Vagina (tissue), 2 donors: ENCODE measurements at regions not wholly inside any gene's neighbourhood (a gene's known extent, or its start where the extent isn't known, plus 50 kb on each side); places are given as distances from the start of the nearest gene placed in this dataset.

Source experiments
- DNase-seq, 2 donors: peaks; one replicate each; pipeline ENCODE4 v3.0.0-alpha.2; 2017; ENCODE audit errors: extremely low spot score in 2 of 2
- H3K27ac ChIP-seq: fragments of 200-600 bp; sonication (generic); one replicate; pipeline ENCODE4 v1.5.1; 2019
- H3K27me3 ChIP-seq: fragments of 200-600 bp; sonication (generic); one replicate; pipeline ENCODE4 v1.5.1; 2019
- H3K36me3 ChIP-seq, 2 donors: fragments of 200-600 bp; sonication (generic); one replicate each; pipeline ENCODE4 v1.5.1; 2017 to 2019
- H3K4me1 ChIP-seq: fragments of 200-600 bp; sonication (generic); one replicate; pipeline ENCODE4 v1.5.1; 2019
- H3K4me3 ChIP-seq, 2 donors: fragments of 200-600 bp; sonication (generic); 1 replicate in 1 of 2; 2 replicates in 1 of 2; pipeline ENCODE4 v1.5.1; 2016 to 2019
- H3K9me3 ChIP-seq: fragments of 200-600 bp; sonication (generic); one replicate; pipeline ENCODE4 v1.5.1; 2019
- POLR2A ChIP-seq, 2 donors: fragments of 450-650 bp; IDR thresholded peaks; one replicate each; pipeline ENCODE4 v1.6.1; 2017; ENCODE audit warnings: antibody characterized with exemption in 2 of 2, mild to moderate bottlenecking in 2 of 2, moderate library complexity in 2 of 2
- POLR2AphosphoS5 ChIP-seq, 2 donors: sonication (generic); formaldehyde crosslinking; IDR thresholded peaks; one replicate each; pipeline ENCODE4 v1.9.0; 2017; ENCODE audit warnings: antibody characterized with exemption in 2 of 2, mild to moderate bottlenecking in 2 of 2, low read depth in 1 of 2; ENCODE audit not compliant: insufficient read depth in 1 of 2
- intact Hi-C: fragments of 100-400 bp; cut with DNase I; formaldehyde crosslinking; loops from one replicate; pipeline ENCODE4 v1.15.1; 2023
- TF ChIP-seq, protein P1 (sequence below), 3 experiments: fragments of 450-650 bp in 2 of 3; fragments of 200-600 bp in 1 of 3; sonication (generic) in 1 of 3; IDR thresholded peaks; one replicate each; pipeline ENCODE4 v1.5.1; 2017 to 2019; ENCODE audit warnings: antibody characterized with exemption in 3 of 3, mild to moderate bottlenecking in 2 of 3, moderate library complexity in 2 of 3

DNA sequence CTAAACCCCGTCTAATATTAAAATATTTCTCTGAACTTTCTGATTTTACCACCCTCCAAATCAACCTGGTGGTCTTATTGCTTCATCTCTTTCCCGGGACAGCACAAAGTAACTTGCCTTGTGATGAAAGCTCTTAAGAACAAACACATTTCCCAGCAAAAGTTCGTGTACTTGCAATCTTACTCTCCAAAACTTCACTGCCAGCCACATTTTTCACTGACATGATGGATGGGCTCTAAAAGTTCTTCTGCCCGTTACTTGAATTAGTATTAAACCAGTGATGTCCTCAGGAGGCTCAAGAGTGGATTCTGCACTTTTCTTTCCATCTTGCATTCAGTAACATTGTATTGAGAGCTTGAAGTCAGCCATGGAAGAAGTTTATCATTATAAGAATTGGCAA is 731.6 kb upstream of the GJE1 start:
- Histone ChIP-seq H3K27me3 (no peaks in the 10 kb centered on the region), H3K36me3 (no peaks in the 10 kb centered on the region), H3K27ac (no peak overlapping the region), H3K4me1 (peaks cover 24% of the 10 kb centered on the region), H3K9me3 (no peaks in the 10 kb centered on the region), H3K4me3 (no peak overlapping the region)
- DNase-seq = no peak
- intact Hi-C loops = no loop called here
- no peak for TF ChIP-seq POLR2AphosphoS5 (IDR thresholded peaks at IDR 0.05; ENCODE audit: insufficient read depth in 1 of 2, low read depth in 1 of 2)
- TF ChIP-seq, protein P1, sequence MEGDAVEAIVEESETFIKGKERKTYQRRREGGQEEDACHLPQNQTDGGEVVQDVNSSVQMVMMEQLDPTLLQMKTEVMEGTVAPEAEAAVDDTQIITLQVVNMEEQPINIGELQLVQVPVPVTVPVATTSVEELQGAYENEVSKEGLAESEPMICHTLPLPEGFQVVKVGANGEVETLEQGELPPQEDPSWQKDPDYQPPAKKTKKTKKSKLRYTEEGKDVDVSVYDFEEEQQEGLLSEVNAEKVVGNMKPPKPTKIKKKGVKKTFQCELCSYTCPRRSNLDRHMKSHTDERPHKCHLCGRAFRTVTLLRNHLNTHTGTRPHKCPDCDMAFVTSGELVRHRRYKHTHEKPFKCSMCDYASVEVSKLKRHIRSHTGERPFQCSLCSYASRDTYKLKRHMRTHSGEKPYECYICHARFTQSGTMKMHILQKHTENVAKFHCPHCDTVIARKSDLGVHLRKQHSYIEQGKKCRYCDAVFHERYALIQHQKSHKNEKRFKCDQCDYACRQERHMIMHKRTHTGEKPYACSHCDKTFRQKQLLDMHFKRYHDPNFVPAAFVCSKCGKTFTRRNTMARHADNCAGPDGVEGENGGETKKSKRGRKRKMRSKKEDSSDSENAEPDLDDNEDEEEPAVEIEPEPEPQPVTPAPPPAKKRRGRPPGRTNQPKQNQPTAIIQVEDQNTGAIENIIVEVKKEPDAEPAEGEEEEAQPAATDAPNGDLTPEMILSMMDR (IDR thresholded peaks at IDR 0.05) = no peak
- TF ChIP-seq POLR2A (IDR thresholded peaks at IDR 0.05) = no peak

DNA sequence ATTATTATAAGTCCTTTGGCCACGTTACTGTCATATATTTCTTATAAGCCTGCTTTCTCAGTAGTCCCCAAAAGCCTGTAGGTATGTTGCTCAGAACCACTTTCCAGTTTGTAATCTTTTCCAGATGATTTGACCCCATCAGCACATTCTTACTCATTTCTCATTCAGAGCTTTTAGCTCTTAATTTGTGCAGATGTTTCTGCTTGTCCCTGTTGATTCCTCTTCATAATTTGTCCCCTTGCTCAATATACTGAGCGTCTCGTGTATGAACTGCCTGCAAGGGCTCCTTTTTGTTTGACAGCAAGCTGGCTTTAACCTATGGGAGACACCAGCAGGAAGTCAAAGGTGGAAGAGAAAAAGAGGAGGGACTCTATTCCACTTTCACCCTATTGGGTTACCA is 733.8 kb upstream of the GJE1 start:
- no peaks in the 10 kb centered on the region for H3K27me3 ChIP-seq
- no peak overlapping the region for H3K4me3 ChIP-seq
- H3K36me3 ChIP-seq = no peaks in the 10 kb centered on the region
- DNase-seq = no peak
- no peak for TF ChIP-seq POLR2A (IDR thresholded peaks at IDR 0.05)
- no peak for TF ChIP-seq POLR2AphosphoS5 (IDR thresholded peaks at IDR 0.05; ENCODE audit: insufficient read depth in 1 of 2, low read depth in 1 of 2)
- TF ChIP-seq, protein P1 (IDR thresholded peaks at IDR 0.05) = no peak
- no peak overlapping the region for H3K27ac ChIP-seq
- peaks cover 24% of the 10 kb centered on the region for H3K4me1 ChIP-seq
- intact Hi-C loops = no loop called here
- H3K9me3 ChIP-seq = no peaks in the 10 kb centered on the region

DNA sequence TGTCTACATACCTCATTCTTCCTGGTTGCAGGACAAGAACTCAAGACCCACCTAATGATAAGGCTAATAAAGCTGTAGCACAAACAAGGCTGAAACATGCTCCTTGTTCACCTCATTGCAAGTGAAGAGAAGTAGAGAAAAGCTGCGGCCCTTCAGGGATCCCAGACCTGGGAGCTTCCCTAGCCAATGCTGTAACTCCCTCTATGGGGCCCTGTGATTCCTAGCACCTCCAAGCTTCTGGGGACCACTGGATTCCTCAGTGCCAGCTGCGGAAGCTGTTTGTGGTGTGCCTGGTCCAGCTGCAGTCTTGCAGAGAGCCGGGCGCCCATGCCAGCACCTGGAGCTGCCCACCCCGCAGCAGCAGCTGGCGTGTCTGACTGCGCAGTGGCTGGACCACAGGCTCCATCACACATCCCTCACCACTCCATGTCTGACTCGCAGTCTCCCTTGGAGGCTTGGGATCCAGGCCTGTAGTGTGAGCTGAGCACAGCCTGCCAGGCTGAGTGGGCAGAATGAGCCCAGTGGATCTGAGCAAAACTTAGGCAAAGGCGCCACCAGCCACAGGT is 737.2 kb upstream of the GJE1 start:
- no peaks in the 10 kb centered on the region for H3K4me1 ChIP-seq
- H3K4me3 ChIP-seq = no peak overlapping the region
- DNase-seq = no peak
- TF ChIP-seq POLR2A (IDR thresholded peaks at IDR 0.05) = no peak
- TF ChIP-seq, protein P1 (IDR thresholded peaks at IDR 0.05) = no peak
- no peak for TF ChIP-seq POLR2AphosphoS5 (IDR thresholded peaks at IDR 0.05; ENCODE audit: insufficient read depth in 1 of 2, low read depth in 1 of 2)
- intact Hi-C loops = no loop called here
- no peaks in the 10 kb centered on the region for H3K9me3 ChIP-seq
- H3K27me3 ChIP-seq = no peaks in the 10 kb centered on the region
- no peaks in the 10 kb centered on the region for H3K36me3 ChIP-seq
- H3K27ac ChIP-seq = no peak overlapping the region

DNA sequence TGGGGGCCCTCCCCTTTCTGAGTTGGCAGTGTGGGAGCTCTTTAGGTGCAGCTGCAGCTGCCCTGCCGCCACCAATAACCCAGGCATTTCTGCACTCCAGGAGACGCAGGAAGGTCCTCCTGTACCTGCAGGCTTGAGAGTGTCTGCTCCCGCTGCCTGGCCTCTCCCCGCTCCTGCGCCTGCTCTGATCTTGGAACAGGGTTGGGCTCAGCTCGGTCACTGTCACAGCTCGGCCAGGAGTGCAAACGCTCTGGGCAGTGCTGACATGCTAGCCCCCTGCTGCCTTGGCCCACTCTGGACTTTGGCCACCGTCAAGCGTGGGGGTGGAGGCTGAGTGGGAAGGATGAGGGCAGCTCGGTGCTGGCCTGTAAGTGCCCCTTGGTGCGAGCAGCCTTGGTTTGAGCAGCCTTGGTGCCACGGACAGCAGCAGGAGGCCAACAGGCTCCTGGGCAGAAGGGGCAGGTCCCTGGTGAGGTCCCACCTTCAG is 738.1 kb upstream of the GJE1 start:
- no peaks in the 10 kb centered on the region for H3K27me3 ChIP-seq
- H3K27ac ChIP-seq = no peak overlapping the region
- H3K9me3 ChIP-seq = no peaks in the 10 kb centered on the region
- DNase-seq = no peak
- H3K36me3 ChIP-seq = no peaks in the 10 kb centered on the region
- intact Hi-C loops = no loop called here
- H3K4me3 ChIP-seq = no peak overlapping the region
- TF ChIP-seq, protein P1 (IDR thresholded peaks at IDR 0.05) = no peak
- TF ChIP-seq POLR2AphosphoS5 (IDR thresholded peaks at IDR 0.05; ENCODE audit: insufficient read depth in 1 of 2, low read depth in 1 of 2) (no peak), POLR2A (IDR thresholded peaks at IDR 0.05) (no peak)
- no peaks in the 10 kb centered on the region for H3K4me1 ChIP-seq

DNA sequence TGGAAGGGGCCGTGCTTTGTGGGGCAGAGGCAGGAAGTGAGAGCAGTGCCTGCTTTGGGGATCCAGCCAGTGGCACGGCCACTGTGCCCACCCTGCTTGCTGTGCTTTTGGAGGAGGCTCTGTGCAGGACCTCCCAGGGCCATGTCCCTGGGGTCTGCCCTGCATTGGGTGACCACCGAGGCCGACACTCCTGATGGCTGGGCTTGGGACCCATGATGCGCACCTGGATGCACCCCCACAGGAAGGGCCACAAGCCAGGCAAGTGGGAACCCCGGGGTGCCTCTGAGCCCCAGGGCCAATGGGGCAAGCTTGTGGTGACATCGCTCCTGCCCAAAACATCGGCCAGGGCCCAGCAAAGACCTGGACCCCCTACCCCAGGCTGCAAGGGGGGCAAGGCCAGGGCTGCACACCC is 738.6 kb upstream of the GJE1 start:
- Histone ChIP-seq H3K27ac (no peak overlapping the region), H3K27me3 (no peaks in the 10 kb centered on the region), H3K4me1 (no peaks in the 10 kb centered on the region), H3K36me3 (no peaks in the 10 kb centered on the region), H3K9me3 (no peaks in the 10 kb centered on the region), H3K4me3 (no peak overlapping the region)
- intact Hi-C loops = no loop called here
- TF ChIP-seq POLR2A (IDR thresholded peaks at IDR 0.05) = no peak
- TF ChIP-seq, protein P1 (IDR thresholded peaks at IDR 0.05) = no peak
- TF ChIP-seq POLR2AphosphoS5 (IDR thresholded peaks at IDR 0.05; ENCODE audit: insufficient read depth in 1 of 2, low read depth in 1 of 2) = no peak
- DNase-seq = no peak
